Activated T-cell treated with anti-CD3 and anti-CD28 coated beads, Interleukin-2, amount 50 U/mL, for 72 hours (primary cell): ENCODE measurements at regions not wholly inside any gene's neighbourhood (a gene's known extent, or its start where the extent isn't known, plus 50 kb on each side); places are given as distances from the start of the nearest gene placed in this dataset.
"Not testable (repeated sequence)": the region's sequence is repeated elsewhere in the genome, so short reads cannot be mapped to it uniquely, and the experiment has no call there.

Source experiments
- ATAC-seq, 2 donors: fragments of 150-1000 bp; cut with Tn5 transposase; replicated peaks in 1 of 2; 2 replicates each; pipeline ENCODE4 v1.10.0; 2021; ENCODE audit warnings: moderate library complexity in 2 of 2, mild to moderate bottlenecking in 1 of 2
- DNase-seq, 2 donors: peaks; one replicate each; pipeline ENCODE4 v3.0.0; 2021 to 2022; ENCODE audit warnings: mixed read lengths in 1 of 2
- H3K27ac Mint-ChIP-seq: one replicate; pipeline ENCODE4 v1.8.0; 2022; ENCODE audit warnings: mild to moderate bottlenecking, moderate library complexity, mixed read lengths
- H3K27me3 Mint-ChIP-seq: one replicate; pipeline ENCODE4 v1.8.0; 2022; ENCODE audit warnings: low read depth, mixed read lengths
- H3K36me3 Mint-ChIP-seq, 2 donors: one replicate each; pipeline ENCODE4 v1.8.0; 2022; ENCODE audit warnings: mixed read lengths in 2 of 2, mild to moderate bottlenecking in 1 of 2; ENCODE audit not compliant: insufficient read depth in 2 of 2
- H3K4me1 Mint-ChIP-seq: one replicate; pipeline ENCODE4 v1.8.0; 2022; ENCODE audit warnings: low read depth, mixed read lengths
- H3K4me3 Mint-ChIP-seq, 2 donors: one replicate each; pipeline ENCODE4 v1.8.0; 2022; ENCODE audit warnings: mild to moderate bottlenecking in 2 of 2, mixed read lengths in 2 of 2, moderate library complexity in 2 of 2
- H3K9me3 Mint-ChIP-seq, 2 donors: one replicate each; pipeline ENCODE4 v1.8.0; 2022; ENCODE audit warnings: mixed read lengths in 2 of 2

DNA sequence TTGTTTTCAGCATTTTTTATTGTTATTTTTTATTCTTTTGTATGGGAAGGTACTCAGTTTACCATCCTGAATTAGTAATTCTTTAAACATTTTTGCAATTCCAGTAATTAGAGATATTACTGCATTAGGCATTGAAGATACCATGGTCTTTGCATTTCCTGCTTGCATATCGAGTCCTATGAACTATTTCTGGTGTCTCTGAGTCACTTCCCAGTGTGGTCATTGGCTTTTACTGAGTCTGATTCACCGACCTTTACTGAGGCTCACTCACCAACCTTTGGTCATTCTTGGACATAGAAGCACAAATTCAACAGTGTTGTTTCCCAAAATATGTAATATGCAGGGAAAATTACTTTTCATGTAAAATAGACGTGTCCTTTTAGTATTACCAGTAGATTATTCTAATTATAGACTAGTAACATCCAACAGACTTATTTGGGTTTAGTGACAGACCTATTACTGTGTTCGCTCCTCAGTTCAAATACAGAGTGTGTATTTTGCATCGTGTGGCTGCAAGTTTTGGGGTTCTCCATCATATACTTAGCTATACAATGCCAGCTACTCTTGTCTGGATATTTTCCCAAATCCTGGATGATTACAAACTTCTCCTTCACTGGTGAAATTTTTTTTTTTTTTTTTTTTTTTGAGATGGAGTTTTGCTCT is 180.7 kb upstream of the PRSS1 start:
- no peaks in the 10 kb centered on the region for H3K27me3 Mint-ChIP-seq
- H3K4me1 Mint-ChIP-seq: no peaks in the 10 kb centered on the region
- H3K9me3 Mint-ChIP-seq: peaks cover 0 to 1% of the 10 kb centered on the region in 2 donors
- no peak overlapping the region for H3K27ac Mint-ChIP-seq
- DNase-seq (no peak), ATAC-seq (peak; percentile 43 to 49)
- H3K4me3 Mint-ChIP-seq: no peak overlapping the region
- no peaks in the 10 kb centered on the region for H3K36me3 Mint-ChIP-seq

- peaks cover 0 to 1% of the 10 kb centered on the region in 2 donors for H3K9me3 Mint-ChIP-seq
- H3K27me3 Mint-ChIP-seq: no peaks in the 10 kb centered on the region
- H3K27ac Mint-ChIP-seq: no peak overlapping the region
- no peaks in the 10 kb centered on the region for H3K4me1 Mint-ChIP-seq
- H3K36me3 Mint-ChIP-seq: no peaks in the 10 kb centered on the region
- H3K4me3 Mint-ChIP-seq: no peak overlapping the region
- DNase-seq (no peak), ATAC-seq (no peak)
Observed at GRCh38 chr7:142567201-142568075, 181.8 kb upstream of the PRSS1 start.

DNA sequence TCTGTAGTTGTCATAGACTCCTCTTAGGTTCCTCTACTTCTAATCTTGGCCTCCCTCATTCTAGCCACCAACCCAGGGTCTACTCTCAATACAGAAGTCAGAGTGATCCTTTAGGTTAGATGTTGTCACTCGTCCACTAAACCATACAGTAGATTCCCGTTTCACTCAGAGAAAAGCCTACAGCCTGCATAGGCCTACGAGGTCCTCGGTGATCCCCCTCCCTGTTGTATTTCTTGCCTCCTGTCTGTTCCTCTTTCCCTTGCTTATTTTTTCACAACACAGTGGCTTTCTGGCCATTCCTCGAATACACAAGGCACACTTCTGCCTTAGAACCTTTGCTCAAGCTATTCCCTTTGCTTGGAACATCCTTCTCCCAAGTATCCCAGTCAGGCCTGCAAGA is 183.0 kb upstream of the PRSS1 start:
- ATAC-seq (no peak), DNase-seq (no peak)
- H3K36me3 Mint-ChIP-seq: no peaks in the 10 kb centered on the region
- H3K4me1 Mint-ChIP-seq: no peaks in the 10 kb centered on the region
- H3K9me3 Mint-ChIP-seq: peaks cover 0 to 1% of the 10 kb centered on the region in 2 donors
- H3K27ac Mint-ChIP-seq: no peak overlapping the region
- H3K27me3 Mint-ChIP-seq: no peaks in the 10 kb centered on the region
- no peak overlapping the region for H3K4me3 Mint-ChIP-seq

GRCh38 chr7:142564125-142564524 is 185.1 kb upstream of the PRSS1 start:
- H3K9me3 Mint-ChIP-seq, H3K36me3 Mint-ChIP-seq, ATAC-seq, H3K27me3 Mint-ChIP-seq, DNase-seq, H3K4me1 Mint-ChIP-seq, H3K27ac Mint-ChIP-seq, H3K4me3 Mint-ChIP-seq: not testable (repeated sequence)

- DNase-seq (no peak), ATAC-seq (no peak)
- H3K4me1 Mint-ChIP-seq: no peaks in the 10 kb centered on the region
- H3K27ac Mint-ChIP-seq: no peak overlapping the region
- H3K9me3 Mint-ChIP-seq: no peaks in the 10 kb centered on the region
- peak overlapping the region in 1 of 2 donors; percentile 51 for H3K4me3 Mint-ChIP-seq
- no peaks in the 10 kb centered on the region for H3K27me3 Mint-ChIP-seq
- no peaks in the 10 kb centered on the region for H3K36me3 Mint-ChIP-seq
Observed at GRCh38 chr7:142563470-142563869, 185.8 kb upstream of the PRSS1 start.

DNA sequence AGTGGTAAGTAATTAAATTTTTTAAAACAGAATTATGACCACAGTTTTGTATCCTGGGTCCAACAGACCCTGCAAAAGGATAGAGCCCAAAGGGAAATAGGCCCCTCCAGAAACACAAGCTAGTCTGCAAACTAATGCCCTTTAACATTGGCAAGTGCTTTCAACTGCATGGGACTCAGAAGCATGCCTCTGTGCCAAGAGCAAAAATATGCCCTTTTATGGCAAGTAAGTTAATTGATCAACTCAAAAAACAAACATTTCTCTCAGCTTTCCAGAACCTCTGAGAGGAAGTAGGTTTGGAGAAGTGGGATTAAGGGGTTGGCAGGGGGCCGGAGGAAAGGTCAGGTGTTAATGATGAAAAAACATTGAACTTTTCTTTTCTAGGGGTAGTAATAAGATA is 186.6 kb upstream of the PRSS1 start:
- peaks cover 8% of the 10 kb centered on the region for H3K4me1 Mint-ChIP-seq
- no peak for ATAC-seq
- no peak overlapping the region for H3K4me3 Mint-ChIP-seq
- no peaks in the 10 kb centered on the region for H3K9me3 Mint-ChIP-seq
- no peak for DNase-seq
- H3K36me3 Mint-ChIP-seq: no peaks in the 10 kb centered on the region
- H3K27ac Mint-ChIP-seq: no peak overlapping the region
- peaks cover 2% of the 10 kb centered on the region for H3K27me3 Mint-ChIP-seq

DNA sequence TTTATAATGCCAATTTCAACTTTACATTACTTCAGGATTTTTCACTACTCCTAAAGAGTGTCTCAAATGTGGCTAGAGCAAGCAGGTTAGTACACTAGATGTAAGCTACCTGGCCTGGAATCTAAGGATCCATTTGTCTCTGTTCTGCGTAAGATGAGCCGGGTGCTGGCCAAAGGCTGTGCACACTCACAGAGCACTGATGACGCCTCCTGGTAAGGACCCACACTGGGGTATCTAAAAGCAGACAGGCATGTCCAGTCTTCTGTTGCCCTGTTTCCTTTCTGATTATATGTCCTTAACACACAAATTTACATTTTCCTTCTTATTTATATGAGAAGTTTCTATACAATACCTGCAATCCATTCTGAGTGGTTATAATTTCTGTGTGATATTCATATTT is 187.9 kb upstream of the PRSS1 start:
- not testable (repeated sequence) for H3K9me3 Mint-ChIP-seq, H3K27me3 Mint-ChIP-seq, H3K4me3 Mint-ChIP-seq, DNase-seq, H3K27ac Mint-ChIP-seq, ATAC-seq, H3K36me3 Mint-ChIP-seq
- peaks cover 18% of the 10 kb centered on the region for H3K4me1 Mint-ChIP-seq

DNA sequence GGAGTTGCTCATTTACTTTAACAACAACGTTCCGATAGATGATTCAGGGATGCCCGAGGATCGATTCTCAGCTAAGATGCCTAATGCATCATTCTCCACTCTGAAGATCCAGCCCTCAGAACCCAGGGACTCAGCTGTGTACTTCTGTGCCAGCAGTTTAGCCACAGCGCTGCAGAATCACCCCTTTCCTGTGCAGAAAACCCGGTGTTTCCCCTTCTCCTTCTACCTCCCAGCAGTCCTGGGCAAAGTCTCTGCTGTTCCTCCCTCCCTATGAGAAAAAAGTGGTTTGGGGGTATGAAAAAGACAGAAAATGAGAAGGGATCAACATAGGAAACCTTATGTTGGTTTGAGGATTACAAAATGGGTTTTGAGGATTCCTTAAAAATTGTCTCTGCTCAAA is 188.5 kb upstream of the PRSS1 start:
- H3K36me3 Mint-ChIP-seq, H3K27ac Mint-ChIP-seq, H3K9me3 Mint-ChIP-seq, H3K4me3 Mint-ChIP-seq, H3K27me3 Mint-ChIP-seq, ATAC-seq, DNase-seq: not testable (repeated sequence)
- peaks cover 20% of the 10 kb centered on the region for H3K4me1 Mint-ChIP-seq

DNA sequence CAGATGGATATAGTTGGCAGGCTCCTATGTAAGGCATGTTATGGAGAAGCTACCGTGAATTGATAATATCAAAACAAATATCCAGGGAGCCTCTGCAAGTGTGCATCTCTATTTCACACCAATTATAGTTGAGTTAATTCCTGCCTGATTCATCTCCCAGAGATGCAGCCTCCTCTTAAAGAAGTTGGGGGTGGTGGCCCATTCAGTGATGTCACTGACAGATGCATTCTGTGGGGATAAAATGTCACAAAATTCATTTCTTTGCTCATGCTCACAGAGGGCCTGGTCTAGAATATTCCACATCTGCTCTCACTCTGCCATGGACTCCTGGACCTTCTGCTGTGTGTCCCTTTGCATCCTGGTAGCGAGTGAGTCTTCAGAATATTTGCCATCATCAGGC is 189.1 kb upstream of the PRSS1 start:
- no peaks in the 10 kb centered on the region for H3K36me3 Mint-ChIP-seq
- peaks cover 20% of the 10 kb centered on the region for H3K4me1 Mint-ChIP-seq
- no peak overlapping the region for H3K27ac Mint-ChIP-seq
- H3K9me3 Mint-ChIP-seq: no peaks in the 10 kb centered on the region
- DNase-seq (no peak), ATAC-seq (no peak)
- peaks cover 5% of the 10 kb centered on the region for H3K27me3 Mint-ChIP-seq
- no peak overlapping the region for H3K4me3 Mint-ChIP-seq

DNA sequence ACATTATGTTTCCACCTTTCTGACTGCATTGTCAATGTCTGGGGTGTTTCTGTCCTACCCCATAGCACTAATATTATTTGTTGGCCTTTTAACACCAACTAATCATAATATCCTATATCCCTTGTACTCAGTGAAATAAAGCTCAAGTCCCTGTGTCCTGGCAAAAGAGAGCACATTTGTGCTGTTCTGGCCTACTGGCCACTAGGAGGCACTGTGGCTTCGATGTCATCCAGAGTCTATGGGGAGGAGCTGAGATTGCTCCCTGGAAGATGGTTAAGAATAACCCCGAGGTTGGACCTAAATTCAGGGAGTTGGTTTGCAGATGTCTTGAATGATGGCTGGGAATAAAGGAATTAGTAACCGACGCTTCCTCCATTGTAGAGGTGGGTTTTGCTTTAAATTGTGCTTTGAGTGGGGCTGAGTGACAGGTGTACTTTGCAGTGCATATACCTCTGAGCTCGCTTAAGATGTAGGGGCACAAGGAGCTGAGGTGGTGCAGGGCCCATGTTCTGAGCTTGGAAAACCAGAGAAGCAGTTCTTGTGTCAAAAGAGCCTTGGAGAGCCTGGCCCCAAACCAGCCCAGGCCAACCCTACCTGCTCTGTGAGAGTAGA is 191.2 kb upstream of the PRSS1 start:
- Mint-ChIP-seq H3K4me1 (peaks cover 20% of the 10 kb centered on the region), H3K27me3 (peaks cover 5% of the 10 kb centered on the region), H3K9me3 (no peaks in the 10 kb centered on the region), H3K27ac (no peak overlapping the region), H3K36me3 (no peaks in the 10 kb centered on the region), H3K4me3 (peak overlapping the region; percentile 4 to 6)
- peak; percentile 68 to 76 for ATAC-seq
- DNase-seq: peak; percentile 43 to 52

DNA sequence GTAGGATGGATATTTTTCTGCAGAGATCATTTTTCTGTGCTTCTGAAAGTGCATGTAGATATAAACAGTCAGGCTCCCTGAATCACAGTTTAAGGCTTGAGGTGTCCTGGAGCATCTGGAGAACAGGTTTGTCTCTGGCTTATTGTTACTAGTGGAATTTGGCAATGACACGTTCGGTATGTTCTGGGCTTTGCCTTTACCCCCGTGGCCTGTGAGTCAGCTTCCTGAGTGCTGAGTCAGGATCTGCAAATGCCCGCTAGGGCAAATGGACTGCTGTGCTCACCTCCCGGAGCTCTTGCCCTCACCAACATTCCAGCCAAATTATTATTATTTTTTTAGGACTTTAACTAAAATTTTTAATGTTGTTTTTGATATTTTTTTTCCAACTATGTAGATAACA is 192.5 kb upstream of the PRSS1 start:
- H3K4me1 Mint-ChIP-seq: peaks cover 20% of the 10 kb centered on the region
- peaks cover 5% of the 10 kb centered on the region for H3K27me3 Mint-ChIP-seq
- peak; percentile 52 to 70 for ATAC-seq
- H3K4me3 Mint-ChIP-seq: no peak overlapping the region
- no peaks in the 10 kb centered on the region for H3K36me3 Mint-ChIP-seq
- DNase-seq: peak; percentile 19 to 22
- no peaks in the 10 kb centered on the region for H3K9me3 Mint-ChIP-seq
- no peak overlapping the region for H3K27ac Mint-ChIP-seq

- H3K27me3 Mint-ChIP-seq: peaks cover 5% of the 10 kb centered on the region
- no peak overlapping the region for H3K4me3 Mint-ChIP-seq
- H3K4me1 Mint-ChIP-seq: peaks cover 20% of the 10 kb centered on the region
- no peak for ATAC-seq
- no peaks in the 10 kb centered on the region for H3K36me3 Mint-ChIP-seq
- no peaks in the 10 kb centered on the region for H3K9me3 Mint-ChIP-seq
- DNase-seq: no peak
- H3K27ac Mint-ChIP-seq: peak overlapping the region; percentile 79
Observed at GRCh38 chr7:142554560-142555532, 194.4 kb upstream of the PRSS1 start.
